ENCODE measurements at regions not wholly inside any gene's neighbourhood (a gene's known extent, or its start where the extent isn't known, plus 50 kb on each side); places are given as distances from the start of the nearest gene placed in this dataset.
"Not testable (repeated sequence)": the region's sequence is repeated elsewhere in the genome, so short reads cannot be mapped to it uniquely, and the experiment has no call there.

GRCh38 chr20:41746635-41747034, 128.5 kb upstream of the CHD6 start:
- no peak overlapping the region for H3K4me3 ChIP-seq (ENCODE audit: low read depth, low read length)
- no peak for TF ChIP-seq CTCF (IDR thresholded peaks at IDR 0.05; ENCODE audit: low read depth, low read length, missing control alignments)
- in situ Hi-C loops (cut with HindIII; ENCODE audit: low sequenced_read_pairs): no loop called here
- no peak for DNase-seq (ENCODE audit: low read depth)

- peak; percentile 95 for TF ChIP-seq CTCF (IDR thresholded peaks at IDR 0.05; ENCODE audit: low read depth, low read length, missing control alignments)
- peak; percentile 8 for DNase-seq (ENCODE audit: low read depth)
- in situ Hi-C loops (cut with HindIII; ENCODE audit: low sequenced_read_pairs): no loop called here
These were observed 120.5 kb upstream of the CHD6 start for GRCh38 chr20:41738604-41739206.

GRCh38 chr20:41735949-41736348, 117.8 kb upstream of the CHD6 start:
- no peak for DNase-seq (ENCODE audit: low read depth)
- in situ Hi-C loops (cut with HindIII; ENCODE audit: low sequenced_read_pairs): no loop called here
- H3K4me3 ChIP-seq (ENCODE audit: low read depth, low read length): no peak overlapping the region
- TF ChIP-seq CTCF (IDR thresholded peaks at IDR 0.05; ENCODE audit: low read depth, low read length, missing control alignments): no peak

More at GRCh38 chr20:41738604-41739206, 120.5 kb upstream of the CHD6 start:
- H3K4me3 ChIP-seq (ENCODE audit: low read depth, low read length): no peak overlapping the region

- no peak overlapping the region for H3K4me3 ChIP-seq (ENCODE audit: low read depth, low read length)
- in situ Hi-C loops (cut with HindIII; ENCODE audit: low sequenced_read_pairs): no loop called here
- TF ChIP-seq CTCF (IDR thresholded peaks at IDR 0.05; ENCODE audit: low read depth, low read length, missing control alignments): peak; percentile 94
- peak; percentile 5 for DNase-seq (ENCODE audit: low read depth)
These were observed 116.3 kb upstream of the CHD6 start for GRCh38 chr20:41734506-41734945.

GRCh38 chr20:41733151-41733550, 115.0 kb upstream of the CHD6 start:
- DNase-seq (ENCODE audit: low read depth): no peak
- H3K4me3 ChIP-seq (ENCODE audit: low read depth, low read length): no peak overlapping the region
- no peak for TF ChIP-seq CTCF (IDR thresholded peaks at IDR 0.05; ENCODE audit: low read depth, low read length, missing control alignments)
- in situ Hi-C loops (cut with HindIII; ENCODE audit: low sequenced_read_pairs): no loop called here

- H3K4me3 ChIP-seq (ENCODE audit: low read depth, low read length); DNase-seq (ENCODE audit: low read depth); in situ Hi-C loops (cut with HindIII; ENCODE audit: low sequenced_read_pairs): not testable (repeated sequence)
These were observed 113.0 kb upstream of the CHD6 start for GRCh38 chr20:41731198-41731597.

GRCh38 chr20:41727681-41728080, 109.5 kb upstream of the CHD6 start:
- in situ Hi-C loops (cut with HindIII; ENCODE audit: low sequenced_read_pairs); H3K4me3 ChIP-seq (ENCODE audit: low read depth, low read length); DNase-seq (ENCODE audit: low read depth): not testable (repeated sequence)

- DNase-seq (ENCODE audit: low read depth): no peak
- H3K4me3 ChIP-seq (ENCODE audit: low read depth, low read length): no peak overlapping the region
- TF ChIP-seq CTCF (IDR thresholded peaks at IDR 0.05; ENCODE audit: low read depth, low read length, missing control alignments): no peak
- in situ Hi-C loops (cut with HindIII; ENCODE audit: low sequenced_read_pairs): no loop called here
These were observed 108.5 kb upstream of the CHD6 start for GRCh38 chr20:41726727-41727126.
